ENCODE measurements at regions not wholly inside any gene's neighbourhood (a gene's known extent, or its start where the extent isn't known, plus 50 kb on each side); places are given as distances from the start of the nearest gene placed in this dataset.
A peak's percentile ranks its signal among the peaks of the same experiment; 100 is the strongest.
"Not testable (repeated sequence)": the region's sequence is repeated elsewhere in the genome, so short reads cannot be mapped to it uniquely, and the experiment has no call there.

DNA sequence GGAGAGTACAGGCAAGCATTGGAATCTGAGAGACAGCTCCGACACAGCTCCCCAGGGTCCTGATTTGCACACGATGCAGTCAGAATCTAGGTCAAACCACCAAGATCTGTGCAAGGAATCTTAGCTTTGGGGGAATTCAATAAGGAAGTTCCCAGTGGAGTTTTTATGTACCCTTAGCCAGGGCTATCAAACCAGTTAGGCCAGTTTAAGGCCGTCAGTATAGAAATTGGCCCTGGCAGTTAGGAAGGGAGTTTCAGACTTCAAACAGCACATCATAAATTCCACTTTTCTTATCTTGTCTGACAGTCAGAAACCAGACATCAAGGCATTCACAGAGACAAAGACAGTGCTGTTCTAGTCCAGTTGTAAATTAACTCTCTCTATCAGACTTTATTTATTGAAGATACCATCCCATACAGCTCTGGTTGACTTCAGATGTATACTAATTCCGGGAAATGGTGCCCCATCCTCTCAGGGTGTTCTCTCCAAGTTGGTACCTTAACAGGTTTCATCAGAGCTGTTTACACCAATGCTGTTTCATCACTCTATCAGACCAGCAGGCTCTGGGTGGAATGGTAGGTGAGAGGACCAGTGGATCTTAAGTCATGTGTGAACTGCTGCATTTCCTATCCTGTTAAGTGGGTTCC is 157.5 kb upstream of the ATF7IP start:
- Histone ChIP-seq H2AFZ (ENCODE audit: low read length, unreplicated experiment) (no peak overlapping the region), H3K27me3 (ENCODE audit: insufficient read depth, low read length) (no peaks in the 10 kb centered on the region; the same call in 1 of the 2 replicates), H3K4me1 (ENCODE audit: control insufficient read depth, insufficient read depth, low read length, unreplicated experiment) (no peaks in the 10 kb centered on the region), H3K36me3 (ENCODE audit: insufficient read depth, low read length) (no peaks in the 10 kb centered on the region), H3K27ac (ENCODE audit: low read depth, low read length) (no peak overlapping the region), H3K4me3 (ENCODE audit: low read depth, low read length) (no peak overlapping the region), H3K79me2 (ENCODE audit: control insufficient read depth, insufficient read depth, low read length, unreplicated experiment) (no peaks in the 10 kb centered on the region)

DNA sequence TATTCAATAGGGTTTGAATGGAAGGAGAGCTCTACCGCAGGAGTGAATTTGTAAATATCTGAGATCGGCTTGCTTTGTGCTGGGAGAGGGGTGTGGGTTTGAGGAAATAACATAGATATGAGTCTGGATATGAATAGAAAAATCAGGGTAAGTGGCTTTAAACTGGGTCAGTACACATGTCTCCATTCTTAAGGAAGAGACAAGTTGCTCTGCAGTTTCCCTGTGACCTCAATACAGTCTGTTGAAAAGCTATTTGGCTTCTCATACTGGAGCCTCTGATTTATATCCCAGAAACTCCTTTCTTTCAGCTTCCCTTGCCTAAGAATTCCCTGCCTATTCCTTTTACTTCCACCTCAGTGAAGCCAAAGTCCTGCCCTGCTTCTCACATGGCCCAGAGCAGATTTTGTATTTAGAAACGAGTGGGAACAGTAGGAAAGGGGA is 153.5 kb upstream of the ATF7IP start:
- H3K27me3 ChIP-seq (ENCODE audit: insufficient read depth, low read length), result no peaks in the 10 kb centered on the region; the same call in 1 of the 2 replicates
- no peaks in the 10 kb centered on the region for H3K79me2 ChIP-seq (ENCODE audit: control insufficient read depth, insufficient read depth, low read length, unreplicated experiment)
- no peak overlapping the region for H3K4me3 ChIP-seq (ENCODE audit: low read depth, low read length)
- H3K4me1 ChIP-seq (ENCODE audit: control insufficient read depth, insufficient read depth, low read length, unreplicated experiment), result no peaks in the 10 kb centered on the region
- no peaks in the 10 kb centered on the region for H3K36me3 ChIP-seq (ENCODE audit: insufficient read depth, low read length)
- H3K27ac ChIP-seq (ENCODE audit: low read depth, low read length), result no peak overlapping the region
- H2AFZ ChIP-seq (ENCODE audit: low read length, unreplicated experiment), result no peak overlapping the region

DNA sequence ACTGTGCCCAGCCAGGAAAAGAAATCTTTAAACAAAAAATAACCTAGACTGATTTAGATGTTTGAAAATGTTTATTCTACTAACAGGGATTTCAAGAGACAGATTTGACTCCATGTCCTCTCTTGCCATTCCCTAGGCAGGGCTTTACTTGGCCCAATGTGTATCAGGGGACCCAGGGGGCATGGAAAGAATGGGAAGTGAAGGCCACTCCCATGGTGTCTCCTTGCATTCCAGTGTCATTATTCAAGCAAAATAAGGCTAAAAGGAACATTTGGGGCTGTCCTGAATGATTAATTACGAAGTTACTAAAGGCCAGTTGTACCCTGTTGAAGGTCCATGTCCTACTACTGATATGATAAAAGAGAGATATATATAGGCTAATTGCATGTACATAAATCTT is 151.9 kb upstream of the ATF7IP start:
- Histone ChIP-seq H3K36me3 (ENCODE audit: insufficient read depth, low read length) (no peaks in the 10 kb centered on the region), H3K27ac (ENCODE audit: low read depth, low read length) (no peak overlapping the region), H3K27me3 (ENCODE audit: insufficient read depth, low read length) (no peaks in the 10 kb centered on the region), H3K4me1 (ENCODE audit: control insufficient read depth, insufficient read depth, low read length, unreplicated experiment) (no peaks in the 10 kb centered on the region), H3K79me2 (ENCODE audit: control insufficient read depth, insufficient read depth, low read length, unreplicated experiment) (no peaks in the 10 kb centered on the region), H2AFZ (ENCODE audit: low read length, unreplicated experiment) (no peak overlapping the region), H3K4me3 (ENCODE audit: low read depth, low read length) (no peak overlapping the region)

DNA sequence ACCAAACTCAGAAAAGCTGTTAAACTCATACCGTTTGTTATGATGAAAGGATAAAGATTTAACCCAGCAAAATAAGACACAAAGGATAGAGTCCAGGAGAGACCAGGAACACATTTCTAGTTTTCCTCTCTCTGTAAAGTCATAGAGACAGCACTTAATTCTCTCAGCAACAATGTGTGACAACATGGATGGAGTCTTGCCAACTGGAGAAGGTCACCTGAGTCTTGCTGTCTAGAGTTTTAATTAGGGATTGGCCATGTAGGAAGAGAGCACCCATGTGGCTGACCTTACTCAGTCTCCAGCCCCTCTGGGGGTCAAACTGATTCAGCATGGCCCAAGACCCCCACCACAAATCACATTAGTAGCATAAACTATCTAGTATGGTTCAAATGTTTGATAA is 151.0 kb upstream of the ATF7IP start:
- Histone ChIP-seq H3K4me1 (ENCODE audit: control insufficient read depth, insufficient read depth, low read length, unreplicated experiment) (no peaks in the 10 kb centered on the region), H3K4me3 (ENCODE audit: low read depth, low read length) (no peak overlapping the region), H2AFZ (ENCODE audit: low read length, unreplicated experiment) (no peak overlapping the region), H3K27me3 (ENCODE audit: insufficient read depth, low read length) (no peaks in the 10 kb centered on the region), H3K79me2 (ENCODE audit: control insufficient read depth, insufficient read depth, low read length, unreplicated experiment) (no peaks in the 10 kb centered on the region), H3K27ac (ENCODE audit: low read depth, low read length) (no peak overlapping the region), H3K36me3 (ENCODE audit: insufficient read depth, low read length) (no peaks in the 10 kb centered on the region)

DNA sequence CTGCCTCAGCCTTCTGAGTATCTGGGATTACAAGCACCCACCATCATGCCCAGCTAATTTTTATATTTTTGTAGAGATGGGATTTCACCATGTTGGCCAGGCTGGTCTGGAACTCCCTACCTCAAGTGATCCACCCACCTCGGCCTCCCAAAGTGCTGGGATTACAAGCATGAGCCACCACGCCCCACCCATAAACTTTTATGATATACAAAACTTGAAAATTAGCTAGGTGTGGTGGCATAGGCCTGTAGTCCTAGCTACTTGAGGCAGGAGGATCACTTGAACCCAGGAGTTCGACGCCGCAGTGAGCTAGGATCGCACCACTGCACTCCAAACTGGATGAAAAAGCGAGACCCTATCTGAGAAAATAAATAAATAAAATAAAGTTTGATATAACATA is 149.5 kb upstream of the ATF7IP start:
- not testable (repeated sequence) for H3K4me1 ChIP-seq (ENCODE audit: control insufficient read depth, insufficient read depth, low read length, unreplicated experiment); H3K79me2 ChIP-seq (ENCODE audit: control insufficient read depth, insufficient read depth, low read length, unreplicated experiment); H3K36me3 ChIP-seq (ENCODE audit: insufficient read depth, low read length); H3K27me3 ChIP-seq (ENCODE audit: insufficient read depth, low read length); H3K27ac ChIP-seq (ENCODE audit: low read depth, low read length)
- Histone ChIP-seq H2AFZ (ENCODE audit: low read length, unreplicated experiment) (peak overlapping the region; percentile 89), H3K4me3 (ENCODE audit: low read depth, low read length) (peak overlapping the region; percentile 64)

DNA sequence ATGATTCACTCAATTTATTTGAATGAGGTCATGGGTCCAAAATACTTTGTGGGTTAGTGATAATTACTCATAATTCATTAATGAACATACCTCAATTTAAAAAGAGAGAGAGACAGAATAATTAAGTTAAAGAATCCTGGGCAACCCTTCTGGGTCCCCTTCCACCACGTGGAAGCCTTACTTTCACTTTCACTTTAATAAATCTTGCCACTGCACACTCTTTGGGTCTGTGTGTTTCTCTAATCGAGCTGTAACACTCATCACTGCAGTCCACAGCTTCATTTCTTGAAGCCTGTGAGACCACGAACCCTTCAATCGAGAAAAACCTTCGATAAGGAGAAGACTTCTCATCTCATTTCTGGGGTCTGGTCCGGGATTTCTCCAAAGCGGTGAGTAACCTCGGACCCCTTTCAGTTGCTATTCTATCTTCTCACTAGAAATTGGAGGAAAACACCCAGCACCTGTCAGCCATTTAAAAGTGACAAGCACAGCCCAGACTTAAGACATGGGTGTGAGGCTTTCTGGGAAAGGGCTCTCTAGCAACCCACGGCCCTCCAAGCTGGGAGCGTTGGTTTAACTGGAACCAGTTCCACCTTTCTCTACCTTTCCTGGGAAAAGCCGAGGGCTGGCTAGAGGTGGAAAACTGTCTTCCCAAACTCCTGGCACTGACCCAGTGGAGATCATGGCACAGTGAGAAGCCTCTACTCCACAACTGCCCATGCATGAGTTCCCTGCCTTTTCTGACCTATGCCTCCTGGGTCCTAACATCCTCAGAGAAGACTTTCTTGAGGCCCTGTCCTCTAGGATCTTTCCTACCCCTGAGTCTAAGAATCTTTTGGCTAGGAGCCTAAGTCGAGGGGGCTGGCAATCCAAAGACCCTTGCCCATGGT is 148.8 kb upstream of the ATF7IP start:
- Histone ChIP-seq H2AFZ (ENCODE audit: low read length, unreplicated experiment) (peak overlapping the region; percentile 89), H3K79me2 (ENCODE audit: control insufficient read depth, insufficient read depth, low read length, unreplicated experiment) (no peaks in the 10 kb centered on the region), H3K4me3 (ENCODE audit: low read depth, low read length) (peak overlapping the region; percentile 64), H3K27ac (ENCODE audit: low read depth, low read length) (no peak overlapping the region), H3K36me3 (ENCODE audit: insufficient read depth, low read length) (no peaks in the 10 kb centered on the region), H3K27me3 (ENCODE audit: insufficient read depth, low read length) (no peaks in the 10 kb centered on the region), H3K4me1 (ENCODE audit: control insufficient read depth, insufficient read depth, low read length, unreplicated experiment) (no peaks in the 10 kb centered on the region)

- Histone ChIP-seq H3K27me3 (ENCODE audit: insufficient read depth, low read length) (no peaks in the 10 kb centered on the region), H3K36me3 (ENCODE audit: insufficient read depth, low read length) (no peaks in the 10 kb centered on the region), H3K27ac (ENCODE audit: low read depth, low read length) (no peak overlapping the region), H3K79me2 (ENCODE audit: control insufficient read depth, insufficient read depth, low read length, unreplicated experiment) (no peaks in the 10 kb centered on the region), H2AFZ (ENCODE audit: low read length, unreplicated experiment) (no peak overlapping the region), H3K4me3 (ENCODE audit: low read depth, low read length) (no peak overlapping the region), H3K4me1 (ENCODE audit: control insufficient read depth, insufficient read depth, low read length, unreplicated experiment) (no peaks in the 10 kb centered on the region)
Observed at GRCh38 chr12:14219156-14219555, 146.3 kb upstream of the ATF7IP start.

DNA sequence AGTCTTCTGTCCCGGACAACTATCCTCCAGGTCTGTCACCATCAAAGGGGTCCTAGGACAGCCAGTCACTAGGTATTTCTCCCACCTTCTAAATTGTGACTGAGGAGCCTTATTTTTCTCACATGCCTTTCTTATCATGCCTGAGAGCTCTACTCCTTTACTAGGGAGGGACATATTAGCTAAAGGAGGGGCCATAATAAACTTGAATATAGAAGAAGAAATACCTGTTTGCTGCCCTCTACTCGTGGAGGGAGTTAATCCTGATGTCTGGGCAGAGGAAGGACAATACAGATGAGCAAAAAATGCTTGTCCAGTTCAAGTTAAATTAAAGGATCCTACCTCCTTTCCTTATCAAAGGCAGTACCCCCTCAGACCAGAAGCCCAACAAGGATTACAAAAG is 145.8 kb upstream of the ATF7IP start:
- H2AFZ ChIP-seq (ENCODE audit: low read length, unreplicated experiment); H3K27ac ChIP-seq (ENCODE audit: low read depth, low read length); H3K27me3 ChIP-seq (ENCODE audit: insufficient read depth, low read length); H3K79me2 ChIP-seq (ENCODE audit: control insufficient read depth, insufficient read depth, low read length, unreplicated experiment); H3K4me1 ChIP-seq (ENCODE audit: control insufficient read depth, insufficient read depth, low read length, unreplicated experiment); H3K36me3 ChIP-seq (ENCODE audit: insufficient read depth, low read length); H3K4me3 ChIP-seq (ENCODE audit: low read depth, low read length): not testable (repeated sequence)

GRCh38 chr12:14225064-14225463 is 140.4 kb upstream of the ATF7IP start:
- Histone ChIP-seq H3K4me1 (ENCODE audit: control insufficient read depth, insufficient read depth, low read length, unreplicated experiment) (no peaks in the 10 kb centered on the region), H3K36me3 (ENCODE audit: insufficient read depth, low read length) (no peaks in the 10 kb centered on the region), H3K27me3 (ENCODE audit: insufficient read depth, low read length) (peaks cover 5% of the 10 kb centered on the region; the same call in 1 of the 2 replicates), H3K27ac (ENCODE audit: low read depth, low read length) (no peak overlapping the region), H2AFZ (ENCODE audit: low read length, unreplicated experiment) (no peak overlapping the region), H3K79me2 (ENCODE audit: control insufficient read depth, insufficient read depth, low read length, unreplicated experiment) (no peaks in the 10 kb centered on the region), H3K4me3 (ENCODE audit: low read depth, low read length) (no peak overlapping the region)

- not testable (repeated sequence) for H3K4me1 ChIP-seq (ENCODE audit: control insufficient read depth, insufficient read depth, low read length, unreplicated experiment); H3K79me2 ChIP-seq (ENCODE audit: control insufficient read depth, insufficient read depth, low read length, unreplicated experiment); H2AFZ ChIP-seq (ENCODE audit: low read length, unreplicated experiment); H3K27ac ChIP-seq (ENCODE audit: low read depth, low read length); H3K4me3 ChIP-seq (ENCODE audit: low read depth, low read length); H3K36me3 ChIP-seq (ENCODE audit: insufficient read depth, low read length)
- H3K27me3 ChIP-seq (ENCODE audit: insufficient read depth, low read length), result peaks cover 11% of the 10 kb centered on the region; the same call in 1 of the 2 replicates
Observed at GRCh38 chr12:14235176-14235575, 130.3 kb upstream of the ATF7IP start.

DNA sequence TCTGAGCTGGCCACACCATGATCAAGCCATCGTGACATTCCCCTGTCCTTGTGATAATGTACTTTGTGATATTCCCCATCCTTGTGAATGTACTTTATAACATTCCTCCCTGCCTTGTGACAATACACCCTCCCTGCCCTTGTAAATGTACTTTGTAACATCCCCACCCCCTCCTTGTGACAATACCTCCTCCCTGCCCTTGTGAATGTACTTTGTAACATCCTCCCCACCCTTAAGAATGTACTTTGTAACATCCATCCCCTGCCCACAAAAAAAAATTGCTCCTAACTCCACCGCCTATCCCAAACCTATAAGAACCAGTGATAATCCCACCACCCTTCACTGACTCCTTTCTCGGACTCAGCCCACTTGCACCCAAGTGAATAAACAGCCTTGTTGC is 128.8 kb upstream of the ATF7IP start:
- not testable (repeated sequence) for H3K36me3 ChIP-seq (ENCODE audit: insufficient read depth, low read length); H3K79me2 ChIP-seq (ENCODE audit: control insufficient read depth, insufficient read depth, low read length, unreplicated experiment); H2AFZ ChIP-seq (ENCODE audit: low read length, unreplicated experiment); H3K27me3 ChIP-seq (ENCODE audit: insufficient read depth, low read length); H3K4me3 ChIP-seq (ENCODE audit: low read depth, low read length); H3K27ac ChIP-seq (ENCODE audit: low read depth, low read length); H3K4me1 ChIP-seq (ENCODE audit: control insufficient read depth, insufficient read depth, low read length, unreplicated experiment)
